HG03378 (cell line): ENCODE measurements at regions not wholly inside any gene's neighbourhood (a gene's known extent, or its start where the extent isn't known, plus 50 kb on each side); places are given as distances from the start of the nearest gene placed in this dataset.

Experiments
- ATAC-seq: cut with Tn5 transposase; IDR thresholded peaks from one replicate; pipeline ENCODE4 v1.9.1; 2021; ENCODE audit warnings: mild to moderate bottlenecking, moderate library complexity; ENCODE audit not compliant: unreplicated experiment

- ATAC-seq = no peak
These were observed 193.1 kb downstream of the PARM1 start for GRCh38 chr4:75126058-75126457.

DNA sequence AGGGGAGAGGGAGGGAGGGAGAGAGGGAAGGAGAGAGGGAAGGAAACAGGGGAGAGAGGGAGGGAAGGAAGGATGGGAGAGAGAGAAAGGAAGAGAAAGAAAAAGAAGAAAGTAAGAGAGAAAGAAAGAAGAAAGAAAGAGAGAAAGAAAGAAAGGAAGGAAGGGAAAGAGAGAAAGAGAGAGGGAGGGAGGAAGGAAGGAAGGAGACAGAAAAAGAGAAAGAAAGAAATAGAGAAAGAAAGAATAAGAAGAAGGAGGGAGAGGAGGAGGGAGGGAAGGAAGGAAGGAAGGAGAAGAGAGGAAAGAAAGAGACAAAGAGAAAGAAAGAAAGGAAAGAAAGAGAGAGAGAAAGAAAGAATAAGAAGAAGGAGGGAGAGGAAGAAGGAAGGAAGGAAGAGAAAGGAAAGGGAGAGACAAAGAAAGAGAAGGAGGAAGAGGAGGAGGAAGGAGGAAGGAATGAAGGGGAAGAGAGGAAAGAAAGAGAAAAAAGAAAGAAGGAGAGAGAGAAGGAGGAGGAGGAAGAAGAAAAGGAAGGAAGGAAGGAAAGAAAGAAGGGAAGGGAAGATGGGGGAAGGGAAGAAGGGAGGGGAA, 189.6 kb downstream of the PARM1 start:
- no peak for ATAC-seq

GRCh38 chr4:75118739-75119138, 185.8 kb downstream of the PARM1 start:
- ATAC-seq = no peak

DNA sequence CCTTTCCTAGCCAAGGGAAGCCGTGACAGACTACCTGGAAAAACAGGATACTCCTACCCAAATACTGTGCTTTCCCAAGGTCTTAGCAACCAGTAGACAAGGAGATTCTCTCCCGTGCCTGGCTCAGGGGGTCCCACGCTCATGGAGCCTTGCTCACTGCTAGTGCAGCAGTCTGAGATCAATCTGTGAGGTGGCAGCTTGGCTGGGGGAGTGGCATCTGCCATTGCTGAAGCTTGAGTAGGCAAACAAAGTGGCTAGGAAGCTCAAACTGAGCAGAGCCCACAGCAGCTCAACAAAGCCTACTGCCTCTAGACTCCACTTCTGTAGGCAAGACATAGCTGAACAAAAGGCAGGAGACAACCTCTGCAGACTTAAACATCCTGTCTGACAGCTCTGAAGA, 177.1 kb downstream of the PARM1 start:
- no peak for ATAC-seq

DNA sequence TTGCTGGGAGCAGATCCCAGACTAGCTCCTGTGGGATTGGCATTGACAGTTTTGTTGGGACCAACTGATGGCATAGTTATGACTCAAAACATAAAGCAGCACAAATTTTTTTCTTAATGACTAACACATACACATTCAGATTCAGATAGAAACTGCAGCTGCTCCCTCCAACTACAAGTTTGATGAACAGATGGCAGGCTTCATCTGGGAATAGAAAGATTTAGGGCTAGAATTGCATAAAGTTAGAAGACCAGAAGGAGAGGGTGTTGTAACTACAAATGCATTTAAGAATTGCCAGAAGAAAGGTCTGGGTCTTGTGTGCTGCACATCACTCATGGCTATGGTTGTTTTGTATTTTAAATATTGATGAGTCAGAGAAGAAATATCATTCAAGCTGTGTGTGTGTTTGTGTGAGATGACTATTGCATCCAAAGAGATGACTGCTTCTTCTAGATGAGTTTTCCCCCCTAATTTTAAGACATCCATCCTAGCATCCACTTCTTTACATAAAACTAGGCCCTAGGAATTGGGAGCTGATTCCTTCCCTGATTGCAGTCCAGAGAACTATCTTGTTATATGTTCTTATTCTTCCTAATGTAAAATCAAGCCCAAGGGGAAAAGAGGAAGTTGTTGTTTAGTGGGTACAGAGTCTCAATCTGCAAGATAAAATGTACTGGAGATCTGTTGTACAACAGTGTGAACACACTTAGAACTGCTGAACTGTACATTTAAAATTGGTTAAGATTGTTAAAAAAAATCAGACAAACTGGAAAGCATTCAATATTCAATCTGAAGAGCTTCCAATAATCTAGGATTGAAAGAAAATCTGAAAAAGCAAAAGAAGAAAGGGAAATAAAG, 175.1 kb downstream of the PARM1 start:
- ATAC-seq = peak; percentile 76

- ATAC-seq = no peak
These were observed 169.8 kb downstream of the PARM1 start for GRCh38 chr4:75102787-75103085.

- peak; percentile 52 for ATAC-seq
These were observed 169.2 kb downstream of the PARM1 start for GRCh38 chr4:75101906-75102786.
